Fibroblast of upper back skin (primary cell): ENCODE measurements at regions not wholly inside any gene's neighbourhood (a gene's known extent, or its start where the extent isn't known, plus 50 kb on each side); places are given as distances from the start of the nearest gene placed in this dataset.
"Not testable (repeated sequence)": the region's sequence is repeated elsewhere in the genome, so short reads cannot be mapped to it uniquely, and the experiment has no call there.

ENCODE experiments used
- DNase-seq: peaks from one replicate; pipeline ENCODE4 v3.0.0-alpha.2; 2013

GRCh38 chr3:81886081-81886480 is 124.6 kb upstream of the GBE1 start:
- DNase-seq, result peak; percentile 31

GRCh38 chr3:81884791-81885190 is 123.3 kb upstream of the GBE1 start:
- DNase-seq, result no peak

GRCh38 chr3:81876826-81877225 is 115.4 kb upstream of the GBE1 start:
- no peak for DNase-seq

GRCh38 chr3:81874738-81875137 is 113.3 kb upstream of the GBE1 start:
- DNase-seq, result peak; percentile 8

- no peak for DNase-seq
Observed at GRCh38 chr3:81872566-81872965, 111.1 kb upstream of the GBE1 start.

GRCh38 chr3:81871358-81872155 is 110.1 kb upstream of the GBE1 start:
- peak; percentile 8 for DNase-seq

- DNase-seq, result no peak
Observed at GRCh38 chr3:81869382-81869781, 107.9 kb upstream of the GBE1 start.

- DNase-seq, result no peak
Observed at GRCh38 chr3:81868597-81868996, 107.2 kb upstream of the GBE1 start.

GRCh38 chr3:81867875-81868274 is 106.4 kb upstream of the GBE1 start:
- DNase-seq, result no peak

GRCh38 chr3:81865164-81865563 is 103.7 kb upstream of the GBE1 start:
- not testable (repeated sequence) for DNase-seq

- no peak for DNase-seq
Observed at GRCh38 chr3:81864272-81864671, 102.8 kb upstream of the GBE1 start.

- no peak for DNase-seq
Observed at GRCh38 chr3:81863756-81864155, 102.3 kb upstream of the GBE1 start.

- DNase-seq, result no peak
Observed at GRCh38 chr3:81861593-81861992, 100.1 kb upstream of the GBE1 start.

GRCh38 chr3:81859524-81859923 is 98.1 kb upstream of the GBE1 start:
- no peak for DNase-seq

GRCh38 chr3:81853431-81853830 is 92.0 kb upstream of the GBE1 start:
- DNase-seq, result no peak

- DNase-seq, result no peak
Observed at GRCh38 chr3:81851176-81851575, 89.7 kb upstream of the GBE1 start.

- no peak for DNase-seq
Observed at GRCh38 chr3:81846988-81847387, 85.5 kb upstream of the GBE1 start.

- no peak for DNase-seq
Observed at GRCh38 chr3:81841540-81841939, 80.1 kb upstream of the GBE1 start.

- DNase-seq, result no peak
Observed at GRCh38 chr3:81839504-81840094, 78.2 kb upstream of the GBE1 start.

- DNase-seq, result no peak
Observed at GRCh38 chr3:81838457-81838856, 77.0 kb upstream of the GBE1 start.

GRCh38 chr3:81837071-81837593 is 75.7 kb upstream of the GBE1 start:
- DNase-seq, result no peak

- DNase-seq, result peak; percentile 17
Observed at GRCh38 chr3:81829937-81830336, 68.5 kb upstream of the GBE1 start.

- not testable (repeated sequence) for DNase-seq
Observed at GRCh38 chr3:81829272-81829671, 67.8 kb upstream of the GBE1 start.

GRCh38 chr3:81823882-81824395 is 62.5 kb upstream of the GBE1 start:
- DNase-seq, result peak; percentile 3
